ENCODE measurements at regions not wholly inside any gene's neighbourhood (a gene's known extent, or its start where the extent isn't known, plus 50 kb on each side); places are given as distances from the start of the nearest gene placed in this dataset.

- TF ChIP-seq CTCF (conservative IDR thresholded peaks at IDR 0.05 in 1 of 2, IDR thresholded peaks at IDR 0.05 in 1 of 2; ENCODE audit: extremely low read depth in 1 of 2, insufficient read depth in 1 of 2, low read depth in 1 of 2, low read length in 2 of 2) (no peak), EZH2 (IDR thresholded peaks at IDR 0.05; ENCODE audit: borderline replicate concordance, low read length) (no peak)
Observed at GRCh38 chr3:38980938-38981337, 70.8 kb downstream of the SCN11A start.
